Activated naive CD8-positive, alpha-beta T cell treated with anti-CD3 and anti-CD28 coated beads, Interleukin-2, amount 50 U/mL, for 24 hours (primary cell): ENCODE measurements at regions not wholly inside any gene's neighbourhood (a gene's known extent, or its start where the extent isn't known, plus 50 kb on each side); places are given as distances from the start of the nearest gene placed in this dataset.
"Not testable (repeated sequence)": the region's sequence is repeated elsewhere in the genome, so short reads cannot be mapped to it uniquely, and the experiment has no call there.

Experiments
- ATAC-seq: fragments of 150-1000 bp; cut with Tn5 transposase; one replicate; pipeline ENCODE4 v1.10.0; 2021
- DNase-seq: peaks from one replicate; pipeline ENCODE4 v3.0.0; 2021
- H3K27ac Mint-ChIP-seq: one replicate; pipeline ENCODE4 v1.8.0; 2021; ENCODE audit warnings: mild to moderate bottlenecking, mixed read lengths
- H3K27me3 Mint-ChIP-seq: one replicate; pipeline ENCODE4 v1.8.0; 2021; ENCODE audit warnings: mixed read lengths
- H3K36me3 Mint-ChIP-seq: one replicate; pipeline ENCODE4 v1.8.0; 2021; ENCODE audit warnings: low read depth, mixed read lengths
- H3K4me1 Mint-ChIP-seq: one replicate; pipeline ENCODE4 v1.8.0; 2021; ENCODE audit warnings: mixed read lengths
- H3K4me3 Mint-ChIP-seq: one replicate; pipeline ENCODE4 v1.8.0; 2021; ENCODE audit warnings: mild to moderate bottlenecking, moderate library complexity, mixed read lengths
- H3K9me3 Mint-ChIP-seq: one replicate; pipeline ENCODE4 v1.8.0; 2021; ENCODE audit warnings: mixed read lengths

DNA sequence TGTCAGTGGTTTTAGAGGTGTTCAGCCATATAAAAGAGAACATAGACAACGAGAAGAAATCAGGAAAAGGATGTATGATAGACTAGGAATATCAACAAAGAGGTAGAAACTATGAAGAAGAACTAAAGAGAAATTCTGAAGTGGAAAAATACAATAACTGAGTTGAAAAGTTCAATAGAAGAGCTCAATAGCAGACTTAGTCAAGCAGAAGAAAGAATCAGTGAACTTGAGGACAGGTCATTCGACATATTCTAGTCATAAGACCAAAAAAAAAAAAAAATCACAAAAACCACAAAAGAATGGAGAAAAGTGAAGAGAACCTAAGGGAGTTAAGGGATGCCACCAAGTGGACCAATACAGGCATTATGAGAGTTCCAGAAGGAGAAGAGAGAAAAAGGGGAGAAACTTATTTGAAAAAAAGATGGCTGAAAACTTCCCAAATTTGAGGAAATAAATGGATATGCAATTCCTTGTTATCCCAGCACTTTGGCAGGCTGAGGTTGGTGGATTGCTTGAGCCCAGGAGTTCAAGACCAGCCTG is 321.2 kb downstream of the ABCC12 start:
- Mint-ChIP-seq H3K27ac (no peak overlapping the region), H3K4me3 (no peak overlapping the region), H3K27me3 (peaks cover 3% of the 10 kb centered on the region), H3K36me3 (no peaks in the 10 kb centered on the region), H3K4me1 (no peaks in the 10 kb centered on the region), H3K9me3 (peaks cover 33% of the 10 kb centered on the region)
- no peak for DNase-seq
- ATAC-seq = no peak

GRCh38 chr16:47833771-47834170 is 322.0 kb downstream of the ABCC12 start:
- H3K27me3 Mint-ChIP-seq = peaks cover 3% of the 10 kb centered on the region
- DNase-seq = no peak
- H3K27ac Mint-ChIP-seq = no peak overlapping the region
- H3K4me1 Mint-ChIP-seq = no peaks in the 10 kb centered on the region
- no peak for ATAC-seq
- H3K36me3 Mint-ChIP-seq = no peaks in the 10 kb centered on the region
- H3K9me3 Mint-ChIP-seq = peaks cover 31% of the 10 kb centered on the region
- no peak overlapping the region for H3K4me3 Mint-ChIP-seq

DNA sequence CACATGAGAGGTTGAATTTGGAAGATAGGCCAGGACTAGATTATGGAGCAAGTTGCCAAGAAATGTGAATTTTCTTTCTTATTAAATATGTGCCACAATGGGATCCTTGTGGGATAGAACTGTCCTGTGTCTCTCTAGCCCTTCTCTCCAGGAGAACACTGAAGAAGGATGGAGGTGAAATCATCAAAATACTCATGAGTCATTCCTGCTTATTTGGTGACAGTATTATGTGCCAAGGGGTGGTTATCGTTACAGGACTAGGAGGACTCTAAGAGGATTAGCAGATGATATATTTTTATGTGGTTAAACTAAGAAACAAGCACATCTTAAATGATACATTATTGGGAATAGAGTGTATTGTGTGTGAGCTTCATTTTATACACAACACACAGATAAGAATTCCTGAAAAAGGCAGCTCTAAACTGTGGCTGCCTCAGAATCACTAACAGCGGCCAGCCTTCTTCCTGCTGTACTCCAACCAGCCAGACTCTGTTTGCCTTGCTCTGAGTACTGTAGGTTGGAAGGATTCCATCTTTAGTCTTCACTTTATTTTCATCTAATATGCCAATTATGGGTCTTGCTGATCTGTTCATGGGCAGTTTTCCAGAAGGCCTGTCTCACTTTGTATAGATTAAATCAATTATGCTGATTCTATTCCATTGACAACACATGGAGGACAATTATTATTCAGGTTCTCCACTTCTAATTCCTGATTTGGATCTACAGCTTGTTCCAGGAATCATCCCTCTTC is 325.8 kb downstream of the ABCC12 start:
- Mint-ChIP-seq H3K9me3 (peaks cover 43% of the 10 kb centered on the region), H3K27ac (no peak overlapping the region), H3K36me3 (no peaks in the 10 kb centered on the region), H3K4me1 (no peaks in the 10 kb centered on the region), H3K4me3 (no peak overlapping the region), H3K27me3 (peaks cover 3% of the 10 kb centered on the region)
- DNase-seq = no peak
- ATAC-seq = no peak

GRCh38 chr16:47826070-47826469 is 329.7 kb downstream of the ABCC12 start:
- H3K4me3 Mint-ChIP-seq = no peak overlapping the region
- H3K27me3 Mint-ChIP-seq = peaks cover 4% of the 10 kb centered on the region
- H3K9me3 Mint-ChIP-seq = peaks cover 23% of the 10 kb centered on the region
- no peak overlapping the region for H3K27ac Mint-ChIP-seq
- ATAC-seq (no peak), DNase-seq (no peak)
- H3K4me1 Mint-ChIP-seq = no peaks in the 10 kb centered on the region
- H3K36me3 Mint-ChIP-seq = no peaks in the 10 kb centered on the region

DNA sequence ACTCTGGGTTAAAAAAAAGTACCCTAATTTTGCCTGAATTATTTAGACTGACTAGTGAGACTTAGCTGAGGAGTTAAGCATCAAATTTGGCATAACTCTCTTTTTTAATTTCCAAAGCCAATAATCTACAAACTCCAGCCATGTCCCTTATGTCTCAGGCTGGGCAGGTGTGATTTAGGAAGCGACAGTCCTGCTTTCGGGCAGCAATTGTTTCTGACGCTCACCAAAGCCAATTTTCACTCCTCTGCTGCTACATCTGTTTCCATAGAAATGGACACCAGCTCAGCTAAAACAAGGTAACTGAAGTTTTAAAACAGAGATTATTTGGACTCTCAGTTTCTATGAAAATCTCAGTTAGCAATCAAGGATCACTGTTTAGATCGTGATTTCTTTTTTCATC is 338.7 kb downstream of the ABCC12 start:
- Mint-ChIP-seq H3K27ac (no peak overlapping the region), H3K4me1 (no peaks in the 10 kb centered on the region), H3K27me3 (peaks cover 2% of the 10 kb centered on the region), H3K4me3 (no peak overlapping the region), H3K9me3 (peaks cover 17% of the 10 kb centered on the region), H3K36me3 (no peaks in the 10 kb centered on the region)
- no peak for DNase-seq
- no peak for ATAC-seq

- Mint-ChIP-seq H3K9me3 (peaks cover 22% of the 10 kb centered on the region), H3K27ac (no peak overlapping the region), H3K4me3 (no peak overlapping the region), H3K27me3 (peaks cover 2% of the 10 kb centered on the region), H3K36me3 (no peaks in the 10 kb centered on the region), H3K4me1 (no peaks in the 10 kb centered on the region)
- no peak for ATAC-seq
- DNase-seq = no peak
Measured at GRCh38 chr16:47816511-47816910, 339.3 kb downstream of the ABCC12 start.

DNA sequence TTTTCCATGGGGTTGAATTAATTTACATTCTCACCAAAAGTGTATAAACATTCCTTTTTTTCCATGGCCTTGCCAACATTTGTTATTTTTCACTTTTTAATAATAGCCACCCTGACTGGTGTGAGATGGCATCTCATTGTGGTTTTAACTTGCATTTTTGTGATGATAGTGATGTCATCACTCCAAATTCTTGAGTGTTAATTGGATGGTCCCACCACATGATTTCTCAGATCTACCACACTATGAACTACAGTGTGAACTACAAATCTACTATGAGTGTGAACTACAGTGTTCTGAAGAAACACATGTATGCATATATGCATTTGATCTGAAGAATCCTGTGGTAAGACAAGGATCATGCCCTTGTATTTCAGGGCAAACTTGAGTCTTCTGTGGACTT is 340.1 kb downstream of the ABCC12 start:
- Mint-ChIP-seq H3K27me3 (peaks cover 2% of the 10 kb centered on the region), H3K27ac (no peak overlapping the region), H3K4me1 (no peaks in the 10 kb centered on the region), H3K4me3 (no peak overlapping the region), H3K9me3 (peaks cover 22% of the 10 kb centered on the region), H3K36me3 (no peaks in the 10 kb centered on the region)
- DNase-seq = no peak
- no peak for ATAC-seq

DNA sequence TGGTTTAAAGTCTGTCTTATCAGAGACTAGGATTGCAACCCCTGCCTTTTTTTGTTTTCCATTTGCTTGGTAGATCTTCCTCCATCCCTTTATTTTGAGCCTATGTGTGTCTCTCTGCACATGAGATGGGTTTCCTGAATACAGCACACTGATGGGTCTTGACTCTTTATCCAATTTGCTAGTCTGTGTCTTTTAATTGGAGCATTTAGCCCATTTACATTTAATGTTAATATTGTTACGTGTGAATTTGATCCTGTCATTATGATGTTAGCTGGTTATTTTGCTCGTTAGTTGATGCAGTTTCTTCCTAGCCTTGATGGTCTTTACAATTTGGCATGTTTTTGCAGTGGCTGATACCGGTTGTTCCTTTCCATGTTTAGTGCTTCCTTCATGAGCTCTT is 344.0 kb downstream of the ABCC12 start:
- H3K27ac Mint-ChIP-seq = not testable (repeated sequence)

GRCh38 chr16:47806309-47806847 is 345.2 kb downstream of the PHKB start:
- ATAC-seq (no peak), DNase-seq (no peak)
- Mint-ChIP-seq H3K27me3 (no peaks in the 10 kb centered on the region), H3K4me3 (no peak overlapping the region), H3K36me3 (no peaks in the 10 kb centered on the region), H3K27ac (no peak overlapping the region), H3K9me3 (peaks cover 4% of the 10 kb centered on the region), H3K4me1 (no peaks in the 10 kb centered on the region)

More for the DNA sequence above, 344.0 kb downstream of the ABCC12 start:
- H3K36me3 Mint-ChIP-seq, H3K4me1 Mint-ChIP-seq, H3K27me3 Mint-ChIP-seq, H3K4me3 Mint-ChIP-seq, DNase-seq, ATAC-seq: not testable (repeated sequence)
- H3K9me3 Mint-ChIP-seq = peaks cover 25% of the 10 kb centered on the region

- Mint-ChIP-seq H3K4me1 (no peaks in the 10 kb centered on the region), H3K4me3 (no peak overlapping the region), H3K9me3 (peaks cover 18% of the 10 kb centered on the region), H3K27me3 (peaks cover 12% of the 10 kb centered on the region), H3K27ac (no peak overlapping the region), H3K36me3 (no peaks in the 10 kb centered on the region)
- no peak for ATAC-seq
- DNase-seq = no peak
Measured at GRCh38 chr16:47787696-47788095, 326.6 kb downstream of the PHKB start.

DNA sequence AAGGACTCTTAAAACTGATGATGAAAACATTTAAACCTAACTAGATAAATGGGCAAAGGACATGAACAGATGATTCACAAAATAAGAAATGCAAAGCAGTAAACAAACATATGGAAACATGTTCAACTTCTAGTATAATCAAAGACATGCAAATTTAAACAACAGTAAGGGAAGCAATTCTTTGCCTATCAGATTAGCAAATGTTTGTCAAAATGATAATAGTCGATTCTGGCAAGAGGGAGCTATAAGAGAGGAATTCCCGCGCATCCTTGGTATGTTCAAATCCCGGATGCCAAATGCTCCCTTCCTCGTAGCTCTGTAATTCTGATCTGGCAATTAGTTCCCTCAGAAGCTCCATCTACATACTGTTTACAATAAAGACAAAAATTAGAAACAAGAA is 320.5 kb downstream of the PHKB start:
- H3K36me3 Mint-ChIP-seq = no peaks in the 10 kb centered on the region

DNA sequence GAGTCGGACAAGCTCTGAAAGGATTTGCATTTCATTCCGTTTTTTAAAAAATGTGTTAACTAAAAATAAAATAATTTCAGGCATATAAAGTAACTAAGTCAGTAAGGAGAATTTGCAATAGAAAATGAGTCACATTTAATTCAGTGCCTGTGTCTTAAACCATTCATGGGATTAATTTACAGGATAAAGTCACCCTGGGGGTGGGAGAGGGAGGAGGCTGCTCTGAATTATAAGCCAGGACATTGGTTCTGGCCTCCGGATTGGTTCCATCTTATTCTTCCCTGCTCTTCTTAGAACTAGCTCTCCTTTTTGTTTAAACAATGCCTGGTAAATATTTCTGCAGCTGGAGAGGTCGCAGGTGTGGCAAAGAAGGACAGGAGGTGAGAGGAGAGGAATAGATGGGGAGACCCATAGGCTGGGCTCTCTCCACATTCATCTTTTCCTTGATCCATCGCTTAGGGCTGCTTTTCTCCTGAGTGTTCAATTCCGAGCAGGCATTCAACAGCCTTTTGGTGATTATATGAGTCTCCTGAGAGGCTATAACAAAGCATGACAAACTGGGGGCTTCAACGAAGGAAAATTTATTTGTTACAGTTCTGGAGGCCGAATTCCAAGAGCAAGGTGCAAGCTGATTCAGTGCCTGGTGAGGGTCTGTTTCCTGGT is 319.2 kb downstream of the PHKB start:
- Mint-ChIP-seq H3K4me1 (peaks cover 14% of the 10 kb centered on the region), H3K9me3 (no peaks in the 10 kb centered on the region), H3K36me3 (no peaks in the 10 kb centered on the region), H3K4me3 (peak overlapping the region; percentile 74), H3K27ac (no peak overlapping the region), H3K27me3 (peaks cover 5% of the 10 kb centered on the region)
- ATAC-seq (no peak), DNase-seq (no peak)

More for the DNA sequence above, 320.5 kb downstream of the PHKB start:
- Mint-ChIP-seq H3K4me3 (no peak overlapping the region), H3K27ac (no peak overlapping the region), H3K9me3 (no peaks in the 10 kb centered on the region), H3K27me3 (peaks cover 5% of the 10 kb centered on the region), H3K4me1 (peaks cover 14% of the 10 kb centered on the region)
- no peak for DNase-seq
- no peak for ATAC-seq

- ATAC-seq (peak; percentile 65), DNase-seq (peak; percentile 16)
- peak overlapping the region; percentile 74 for H3K4me3 Mint-ChIP-seq
- H3K9me3 Mint-ChIP-seq = no peaks in the 10 kb centered on the region
- peak overlapping the region; percentile 76 for H3K27ac Mint-ChIP-seq
- H3K4me1 Mint-ChIP-seq = peaks cover 14% of the 10 kb centered on the region
- no peaks in the 10 kb centered on the region for H3K36me3 Mint-ChIP-seq
- H3K27me3 Mint-ChIP-seq = peaks cover 5% of the 10 kb centered on the region
Measured at GRCh38 chr16:47779201-47780016, 318.3 kb downstream of the PHKB start.

- H3K27ac Mint-ChIP-seq = no peak overlapping the region
- ATAC-seq (no peak), DNase-seq (no peak)
- peaks cover 5% of the 10 kb centered on the region for H3K27me3 Mint-ChIP-seq
- no peaks in the 10 kb centered on the region for H3K36me3 Mint-ChIP-seq
- no peak overlapping the region for H3K4me3 Mint-ChIP-seq
- peaks cover 14% of the 10 kb centered on the region for H3K4me1 Mint-ChIP-seq
- no peaks in the 10 kb centered on the region for H3K9me3 Mint-ChIP-seq
Measured at GRCh38 chr16:47778106-47778801, 317.1 kb downstream of the PHKB start.
